OCI-LY7 (cell line): ENCODE measurements at regions not wholly inside any gene's neighbourhood (a gene's known extent, or its start where the extent isn't known, plus 50 kb on each side); places are given as distances from the start of the nearest gene placed in this dataset.

Experiments
- BruUV-seq: library from RNA; stranded (reverse); fragments of 400-500 nt; replicated peaks from 2 replicates; lab custom pipeline; 2021; lab: Mats Ljungman, UMichigan
- CTCF ChIA-PET: fragments of 300-600 bp; sonication (Branson Sonifier 250); formaldehyde crosslinking; loops from one replicate; lab custom pipeline; 2022; ENCODE audit warnings: antibody characterized with exemption; ENCODE audit not compliant: unreplicated experiment; lab: Charles Lee
- POLR2A ChIA-PET: fragments of 300-600 bp; sonication (Branson Sonifier 250); formaldehyde crosslinking; loops from one replicate; lab custom pipeline; 2022; ENCODE audit warnings: antibody characterized with exemption; lab: Charles Lee
- DNase-seq: peaks from one replicate; pipeline ENCODE4 v3.0.0-alpha.2; 2015; ENCODE audit warnings: low spot score
- H2AFZ ChIP-seq: fragments of 200-600 bp; sonication (generic), shearing (Covaris generic); 2 replicates; pipeline ENCODE4 v1.6.1; 2014; ENCODE audit warnings: mild to moderate bottlenecking, antibody characterized with exemption, low read length, moderate library complexity
- H3K27ac ChIP-seq: fragments of 200-600 bp; sonication (generic); 2 replicates; pipeline ENCODE4 v1.5.1; 2014; ENCODE audit warnings: mixed run types, low read depth, mild to moderate bottlenecking, moderate library complexity, low read length, inconsistent platforms; ENCODE audit not compliant: poor library complexity, severe bottlenecking
- H3K36me3 ChIP-seq: fragments of 200-600 bp; sonication (generic); 2 replicates; pipeline ENCODE4 v1.6.1; 2014; ENCODE audit warnings: mild to moderate bottlenecking, antibody characterized with exemption, low read length, moderate library complexity, mixed read lengths; ENCODE audit not compliant: insufficient read depth
- H3K4me1 ChIP-seq: fragments of 200-600 bp; sonication (generic); 2 replicates; pipeline ENCODE4 v1.5.1; 2014; ENCODE audit warnings: mild to moderate bottlenecking, low read length; ENCODE audit not compliant: insufficient read depth, poor library complexity, severe bottlenecking
- H3K4me2 ChIP-seq: fragments of 200-600 bp; sonication (generic); 2 replicates; pipeline ENCODE4 v1.6.1; 2014; ENCODE audit warnings: mild to moderate bottlenecking, low read length
- H3K4me3 ChIP-seq: fragments of 200-600 bp; sonication (generic); 2 replicates; pipeline ENCODE4 v1.5.1; 2014; ENCODE audit warnings: mild to moderate bottlenecking, low read depth, low read length; ENCODE audit not compliant: poor library complexity, severe bottlenecking
- H3K79me2 ChIP-seq: fragments of 200-600 bp; sonication (generic); 2 replicates; pipeline ENCODE4 v1.6.1; 2016; ENCODE audit warnings: low read depth, mild to moderate bottlenecking, low read length, moderate library complexity, mixed read lengths; ENCODE audit not compliant: insufficient read depth
- H3K9me2 ChIP-seq: fragments of 200-600 bp; sonication (generic); 2 replicates; pipeline ENCODE4 v1.6.1; 2016; ENCODE audit warnings: mild to moderate bottlenecking, low read length, mixed read lengths; ENCODE audit not compliant: insufficient read depth
- H3K9me3 ChIP-seq: fragments of 200-600 bp; sonication (generic); 2 replicates; pipeline ENCODE4 v1.6.1; 2014; ENCODE audit warnings: mild to moderate bottlenecking, mixed run types, low read length, mixed read lengths
- H4K20me1 ChIP-seq: fragments of 200-600 bp; sonication (generic); 2 replicates; pipeline ENCODE4 v1.6.1; 2014; ENCODE audit warnings: mild to moderate bottlenecking, antibody characterized with exemption, low read length, moderate library complexity, mixed read lengths; ENCODE audit not compliant: insufficient read depth
- CTCF ChIP-seq: fragments of 200-600 bp; sonication (generic); conservative IDR thresholded peaks from 2 replicates; pipeline ENCODE4 v1.5.1; 2014; ENCODE audit warnings: mild to moderate bottlenecking, antibody characterized with exemption, low read length, moderate library complexity, mixed read lengths
- EZH2phosphoT487 ChIP-seq: fragments of 200-600 bp; sonication (generic); IDR thresholded peaks from 2 replicates; pipeline ENCODE4 v1.6.1; 2018; ENCODE audit warnings: low read depth, borderline replicate concordance, mild to moderate bottlenecking, mixed run types, antibody characterized with exemption, low read length, moderate library complexity, mixed read lengths
- intact Hi-C: fragments of 100-400 bp; cut with micrococcal nuclease; formaldehyde crosslinking; loops from one replicate; pipeline ENCODE4 v1.10.0; 2022; ENCODE audit not compliant: unreplicated experiment

GRCh38 chr7:34333925-34334324 is 324.1 kb upstream of the NPSR1 start:
- POLR2A ChIA-PET: no interaction called here
- H2AFZ ChIP-seq: no peak overlapping the region
- H4K20me1 ChIP-seq: no peaks in the 10 kb centered on the region
- BruUV-seq: no TSS peak
- H3K9me2 ChIP-seq: no peaks in the 10 kb centered on the region
- no peak for DNase-seq
- CTCF ChIA-PET: no interaction called here
- TF ChIP-seq EZH2phosphoT487 (no peak), CTCF (no peak)
- H3K4me2 ChIP-seq: no peak overlapping the region
- no peaks in the 10 kb centered on the region for H3K9me3 ChIP-seq
- H3K4me3 ChIP-seq: no peak overlapping the region
- H3K79me2 ChIP-seq: no peaks in the 10 kb centered on the region
- no peaks in the 10 kb centered on the region for H3K36me3 ChIP-seq
- H3K27ac ChIP-seq: no peak overlapping the region
- H3K4me1 ChIP-seq: no peaks in the 10 kb centered on the region
- intact Hi-C loops: no loop called here

- H3K79me2 ChIP-seq: no peaks in the 10 kb centered on the region
- H3K4me2 ChIP-seq: no peak overlapping the region
- H3K27ac ChIP-seq: no peak overlapping the region
- H3K4me3 ChIP-seq: no peak overlapping the region
- intact Hi-C loops: no loop called here
- no peaks in the 10 kb centered on the region for H3K4me1 ChIP-seq
- no peaks in the 10 kb centered on the region for H4K20me1 ChIP-seq
- ChIA-PET CTCF (no interaction called here), POLR2A (interaction anchor here (0.8 to 1.0 kb wide), 2 partner anchors 17 to 266 kb away, joined by 3 to 6 read pairs; no protein-coding TSS in a partner anchor)
- no peak for TF ChIP-seq EZH2phosphoT487
- TF ChIP-seq CTCF: no peak
- no peaks in the 10 kb centered on the region for H3K9me2 ChIP-seq
- no peak overlapping the region for H2AFZ ChIP-seq
- no peak for DNase-seq
- H3K36me3 ChIP-seq: no peaks in the 10 kb centered on the region
- BruUV-seq: no TSS peak
- H3K9me3 ChIP-seq: no peaks in the 10 kb centered on the region
Observed at GRCh38 chr7:34337163-34337562, 320.9 kb upstream of the NPSR1 start.

GRCh38 chr7:34338961-34339526 is 319.0 kb upstream of the NPSR1 start:
- no peaks in the 10 kb centered on the region for H4K20me1 ChIP-seq
- no peaks in the 10 kb centered on the region for H3K9me3 ChIP-seq
- no peaks in the 10 kb centered on the region for H3K79me2 ChIP-seq
- no peaks in the 10 kb centered on the region for H3K4me1 ChIP-seq
- no peaks in the 10 kb centered on the region for H3K36me3 ChIP-seq
- BruUV-seq: no TSS peak
- intact Hi-C loops: no loop called here
- DNase-seq: no peak
- no peak overlapping the region for H3K27ac ChIP-seq
- no peaks in the 10 kb centered on the region for H3K9me2 ChIP-seq
- H2AFZ ChIP-seq: no peak overlapping the region
- ChIA-PET CTCF (no interaction called here), POLR2A (interaction anchor here (0.6 to 1.2 kb wide), 2 partner anchors 10 to 1913 kb away, joined by 3 to 5 read pairs; no protein-coding TSS in a partner anchor)
- H3K4me3 ChIP-seq: no peak overlapping the region
- H3K4me2 ChIP-seq: no peak overlapping the region
- TF ChIP-seq EZH2phosphoT487: no peak
- TF ChIP-seq CTCF: no peak
